DOHH2 (cell line): ENCODE measurements at regions not wholly inside any gene's neighbourhood (a gene's known extent, or its start where the extent isn't known, plus 50 kb on each side); places are given as distances from the start of the nearest gene placed in this dataset.

Experiments used
- EZH2phosphoT487 ChIP-seq: fragments of 200-600 bp; sonication (generic); IDR thresholded peaks from 2 replicates; pipeline ENCODE4 v1.6.1; 2017; ENCODE audit warnings: borderline replicate concordance, mild to moderate bottlenecking, antibody characterized with exemption, low read length, moderate library complexity, mixed read lengths
- TF ChIP-seq, protein P1 (sequence below): fragments of 200-600 bp; sonication (generic); IDR thresholded peaks from one replicate; pipeline ENCODE4 v1.5.1; 2014; ENCODE audit warnings: antibody characterized with exemption, mild to moderate bottlenecking, low read depth, low read length; ENCODE audit not compliant: poor library complexity, severe bottlenecking

DNA sequence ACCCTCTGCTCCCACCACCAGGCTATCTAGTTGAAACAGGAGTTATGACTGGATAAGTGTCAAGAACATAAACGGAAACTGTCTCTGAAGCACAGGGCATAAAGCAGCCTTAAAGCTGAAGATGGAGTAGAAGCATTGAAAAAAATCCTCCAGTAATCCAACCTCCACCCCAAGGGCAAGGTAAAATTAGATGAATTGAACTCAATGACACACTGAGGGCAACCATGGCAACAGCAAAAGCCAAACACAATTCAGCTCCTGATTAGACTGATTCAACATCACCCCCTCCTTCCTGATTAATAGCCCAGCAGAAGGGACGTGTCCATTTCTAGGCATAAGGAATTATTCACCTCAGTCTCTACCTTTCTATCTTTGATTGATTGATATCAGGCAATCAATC is 183.2 kb upstream of the MAP3K1 start:
- TF ChIP-seq, protein P1, sequence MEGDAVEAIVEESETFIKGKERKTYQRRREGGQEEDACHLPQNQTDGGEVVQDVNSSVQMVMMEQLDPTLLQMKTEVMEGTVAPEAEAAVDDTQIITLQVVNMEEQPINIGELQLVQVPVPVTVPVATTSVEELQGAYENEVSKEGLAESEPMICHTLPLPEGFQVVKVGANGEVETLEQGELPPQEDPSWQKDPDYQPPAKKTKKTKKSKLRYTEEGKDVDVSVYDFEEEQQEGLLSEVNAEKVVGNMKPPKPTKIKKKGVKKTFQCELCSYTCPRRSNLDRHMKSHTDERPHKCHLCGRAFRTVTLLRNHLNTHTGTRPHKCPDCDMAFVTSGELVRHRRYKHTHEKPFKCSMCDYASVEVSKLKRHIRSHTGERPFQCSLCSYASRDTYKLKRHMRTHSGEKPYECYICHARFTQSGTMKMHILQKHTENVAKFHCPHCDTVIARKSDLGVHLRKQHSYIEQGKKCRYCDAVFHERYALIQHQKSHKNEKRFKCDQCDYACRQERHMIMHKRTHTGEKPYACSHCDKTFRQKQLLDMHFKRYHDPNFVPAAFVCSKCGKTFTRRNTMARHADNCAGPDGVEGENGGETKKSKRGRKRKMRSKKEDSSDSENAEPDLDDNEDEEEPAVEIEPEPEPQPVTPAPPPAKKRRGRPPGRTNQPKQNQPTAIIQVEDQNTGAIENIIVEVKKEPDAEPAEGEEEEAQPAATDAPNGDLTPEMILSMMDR: no peak
- TF ChIP-seq EZH2phosphoT487: no peak
